ENCODE measurements at regions not wholly inside any gene's neighbourhood (a gene's known extent, or its start where the extent isn't known, plus 50 kb on each side); places are given as distances from the start of the nearest gene placed in this dataset.

DNA sequence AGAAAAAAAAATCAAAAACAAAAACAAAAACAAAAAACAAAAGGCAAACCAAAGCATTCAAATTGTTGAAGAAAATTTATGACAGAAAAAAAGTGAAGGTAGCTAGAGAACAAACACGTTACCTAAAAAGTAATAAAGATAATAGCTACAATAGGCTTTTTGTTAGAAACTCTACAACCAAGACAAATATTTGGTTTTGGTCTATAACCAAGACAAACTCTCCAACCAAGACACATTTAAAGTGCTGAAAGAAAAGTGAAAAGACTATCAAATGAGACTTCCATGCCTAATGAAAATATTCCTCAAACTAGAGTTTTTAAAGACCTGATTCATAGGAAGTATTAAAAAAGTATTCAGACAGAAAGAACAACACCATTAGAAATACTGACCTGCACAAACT, 391.9 kb upstream of the NDST4 start:
- TF ChIP-seq, protein P1, sequence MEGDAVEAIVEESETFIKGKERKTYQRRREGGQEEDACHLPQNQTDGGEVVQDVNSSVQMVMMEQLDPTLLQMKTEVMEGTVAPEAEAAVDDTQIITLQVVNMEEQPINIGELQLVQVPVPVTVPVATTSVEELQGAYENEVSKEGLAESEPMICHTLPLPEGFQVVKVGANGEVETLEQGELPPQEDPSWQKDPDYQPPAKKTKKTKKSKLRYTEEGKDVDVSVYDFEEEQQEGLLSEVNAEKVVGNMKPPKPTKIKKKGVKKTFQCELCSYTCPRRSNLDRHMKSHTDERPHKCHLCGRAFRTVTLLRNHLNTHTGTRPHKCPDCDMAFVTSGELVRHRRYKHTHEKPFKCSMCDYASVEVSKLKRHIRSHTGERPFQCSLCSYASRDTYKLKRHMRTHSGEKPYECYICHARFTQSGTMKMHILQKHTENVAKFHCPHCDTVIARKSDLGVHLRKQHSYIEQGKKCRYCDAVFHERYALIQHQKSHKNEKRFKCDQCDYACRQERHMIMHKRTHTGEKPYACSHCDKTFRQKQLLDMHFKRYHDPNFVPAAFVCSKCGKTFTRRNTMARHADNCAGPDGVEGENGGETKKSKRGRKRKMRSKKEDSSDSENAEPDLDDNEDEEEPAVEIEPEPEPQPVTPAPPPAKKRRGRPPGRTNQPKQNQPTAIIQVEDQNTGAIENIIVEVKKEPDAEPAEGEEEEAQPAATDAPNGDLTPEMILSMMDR (IDR thresholded peaks at IDR 0.05; ENCODE audit: low read length): no peak
- TF ChIP-seq EZH2phosphoT487 (IDR thresholded peaks at IDR 0.05; ENCODE audit: low read length): no peak

All from MM.1S (cell line).